ENCODE measurements at regions not wholly inside any gene's neighbourhood (a gene's known extent, or its start where the extent isn't known, plus 50 kb on each side); places are given as distances from the start of the nearest gene placed in this dataset.

- ChIA-PET POLR2A (no interaction called here), CTCF (interaction anchor here (0.6 kb wide), 1 partner anchor 1196 kb away, joined by 3 read pairs; no protein-coding TSS in a partner anchor)
- H3K4me3 Mint-ChIP-seq (ENCODE audit: unreplicated experiment) = no peak overlapping the region
- no peak for TF ChIP-seq CTCF (IDR thresholded peaks at IDR 0.05; ENCODE audit: unreplicated experiment)
- no peaks in the 10 kb centered on the region for H3K36me3 Mint-ChIP-seq (ENCODE audit: insufficient read depth, unreplicated experiment)
- intact Hi-C loops (cut with micrococcal nuclease) = no loop called here
- DNase-seq (ENCODE audit: unreplicated experiment) = peak; percentile 13
- no peak overlapping the region for H3K27ac Mint-ChIP-seq (ENCODE audit: low read depth, unreplicated experiment)
- no TSS peak for BruUV-seq (replicated peaks)
- H3K27me3 Mint-ChIP-seq (ENCODE audit: insufficient read depth, unreplicated experiment) = no peaks in the 10 kb centered on the region
- H3K4me1 Mint-ChIP-seq (ENCODE audit: insufficient read depth, unreplicated experiment) = no peaks in the 10 kb centered on the region
- peaks cover 8% of the 10 kb centered on the region for H3K9me3 Mint-ChIP-seq (ENCODE audit: unreplicated experiment)
These were observed 164.8 kb upstream of the CDIN1 start for GRCh38 chr15:36414670-36415069.

- BruUV-seq (replicated peaks) = no TSS peak
- H3K27me3 Mint-ChIP-seq (ENCODE audit: insufficient read depth, unreplicated experiment) = no peaks in the 10 kb centered on the region
- CTCF ChIA-PET = interaction anchor here (0.7 kb wide), 2 partner anchors 21 to 54 kb away, joined by 3 read pairs; no protein-coding TSS in a partner anchor
- H3K27ac Mint-ChIP-seq (ENCODE audit: low read depth, unreplicated experiment) = no peak overlapping the region
- intact Hi-C loops (cut with micrococcal nuclease) = no loop called here
- H3K36me3 Mint-ChIP-seq (ENCODE audit: insufficient read depth, unreplicated experiment) = no peaks in the 10 kb centered on the region
- H3K9me3 Mint-ChIP-seq (ENCODE audit: unreplicated experiment) = peaks cover 8% of the 10 kb centered on the region
- TF ChIP-seq CTCF (IDR thresholded peaks at IDR 0.05; ENCODE audit: unreplicated experiment) = no peak
- H3K4me1 Mint-ChIP-seq (ENCODE audit: insufficient read depth, unreplicated experiment) = no peaks in the 10 kb centered on the region
- DNase-seq (ENCODE audit: unreplicated experiment) = no peak
- no peak overlapping the region for H3K4me3 Mint-ChIP-seq (ENCODE audit: unreplicated experiment)
- POLR2A ChIA-PET = no interaction called here
These were observed 163.8 kb upstream of the CDIN1 start for GRCh38 chr15:36415643-36416042.

GRCh38 chr15:36422631-36423030 is 156.8 kb upstream of the CDIN1 start:
- H3K4me3 Mint-ChIP-seq (ENCODE audit: unreplicated experiment) = no peak overlapping the region
- no peak for TF ChIP-seq CTCF (IDR thresholded peaks at IDR 0.05; ENCODE audit: unreplicated experiment)
- H3K36me3 Mint-ChIP-seq (ENCODE audit: insufficient read depth, unreplicated experiment) = no peaks in the 10 kb centered on the region
- ChIA-PET POLR2A (no interaction called here), CTCF (no interaction called here)
- H3K9me3 Mint-ChIP-seq (ENCODE audit: unreplicated experiment) = peaks cover 14% of the 10 kb centered on the region
- H3K27ac Mint-ChIP-seq (ENCODE audit: low read depth, unreplicated experiment) = no peak overlapping the region
- intact Hi-C loops (cut with micrococcal nuclease) = no loop called here
- H3K4me1 Mint-ChIP-seq (ENCODE audit: insufficient read depth, unreplicated experiment) = no peaks in the 10 kb centered on the region
- BruUV-seq (replicated peaks) = no TSS peak
- DNase-seq (ENCODE audit: unreplicated experiment) = no peak
- H3K27me3 Mint-ChIP-seq (ENCODE audit: insufficient read depth, unreplicated experiment) = no peaks in the 10 kb centered on the region

DNA sequence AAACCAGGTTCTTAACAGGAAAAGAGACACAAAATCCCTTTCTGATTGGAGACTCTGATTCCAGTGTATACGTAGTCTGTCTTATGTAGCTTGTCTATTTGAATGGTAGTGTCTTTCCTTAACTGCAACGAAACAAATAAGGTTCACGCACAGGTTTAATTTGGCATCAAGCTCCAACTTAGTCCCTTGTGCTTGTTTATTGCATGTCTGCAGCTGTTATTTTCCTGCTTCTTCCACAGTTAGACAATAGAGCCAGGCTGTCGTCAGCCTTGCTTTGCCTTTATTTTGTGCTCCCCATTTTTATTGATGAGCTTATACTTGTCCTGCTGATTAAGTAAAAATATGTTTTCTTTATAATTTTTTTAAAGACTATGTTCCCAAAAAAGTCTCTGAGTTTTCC is 152.7 kb upstream of the CDIN1 start:
- ChIA-PET CTCF (interaction anchor here (0.5 to 0.6 kb wide), 2 partner anchors 10 to 374 kb away, joined by 3 read pairs; no protein-coding TSS in a partner anchor), POLR2A (no interaction called here)
- Mint-ChIP-seq H3K27ac (ENCODE audit: low read depth, unreplicated experiment) (no peak overlapping the region), H3K4me3 (ENCODE audit: unreplicated experiment) (no peak overlapping the region), H3K4me1 (ENCODE audit: insufficient read depth, unreplicated experiment) (peaks cover 7% of the 10 kb centered on the region), H3K27me3 (ENCODE audit: insufficient read depth, unreplicated experiment) (no peaks in the 10 kb centered on the region), H3K36me3 (ENCODE audit: insufficient read depth, unreplicated experiment) (no peaks in the 10 kb centered on the region), H3K9me3 (ENCODE audit: unreplicated experiment) (peaks cover 6% of the 10 kb centered on the region)
- TF ChIP-seq CTCF (IDR thresholded peaks at IDR 0.05; ENCODE audit: unreplicated experiment) = no peak
- no peak for DNase-seq (ENCODE audit: unreplicated experiment)
- intact Hi-C loops (cut with micrococcal nuclease) = no loop called here
- BruUV-seq (replicated peaks) = no TSS peak

Measured in MCF 10A (cell line).